ENCODE measurements at regions not wholly inside any gene's neighbourhood (a gene's known extent, or its start where the extent isn't known, plus 50 kb on each side); places are given as distances from the start of the nearest gene placed in this dataset.
"Not testable (repeated sequence)": the region's sequence is repeated elsewhere in the genome, so short reads cannot be mapped to it uniquely, and the experiment has no call there.

GRCh38 chr5:154636786-154637185 is 118.4 kb upstream of the LARP1 start:
- not testable (repeated sequence) for H3K27me3 ChIP-seq (replicated peaks; ENCODE audit: control insufficient read depth, insufficient read depth, low read length); DNase-seq (ENCODE audit: low read depth)
- peaks cover 13% of the 10 kb centered on the region for H3K4me1 ChIP-seq (ENCODE audit: control insufficient read depth, insufficient read depth, low read length)

DNA sequence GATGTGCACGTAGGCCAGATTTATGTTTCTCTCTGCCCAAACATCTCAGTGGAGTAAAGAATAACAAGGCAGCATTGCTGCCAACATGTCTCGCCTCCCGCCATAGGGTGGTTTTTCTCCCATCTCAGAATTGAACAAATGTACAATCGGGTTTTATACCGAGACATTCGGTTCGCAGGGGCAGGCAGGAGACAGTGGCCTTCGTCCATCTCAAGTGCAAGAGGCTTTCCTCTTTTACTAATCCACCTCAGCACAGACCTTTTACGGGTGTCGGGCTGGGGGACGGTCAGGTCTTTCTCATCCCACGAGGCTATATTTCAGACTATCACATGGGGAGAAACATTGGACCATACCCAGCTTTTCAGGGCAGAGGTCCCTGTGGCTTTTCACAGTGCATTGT is 118.9 kb upstream of the LARP1 start:
- H3K27me3 ChIP-seq (replicated peaks; ENCODE audit: control insufficient read depth, insufficient read depth, low read length); H3K36me3 ChIP-seq (ENCODE audit: control insufficient read depth, insufficient read depth, low read length, severe bottlenecking); H3K9ac ChIP-seq (ENCODE audit: low read length); DNase-seq (ENCODE audit: low read depth); H3K9me3 ChIP-seq (ENCODE audit: control insufficient read depth, low read length); H3K4me3 ChIP-seq (ENCODE audit: low read length): not testable (repeated sequence)
- H3K4me1 ChIP-seq (ENCODE audit: control insufficient read depth, insufficient read depth, low read length) = peaks cover 13% of the 10 kb centered on the region

More at GRCh38 chr5:154636786-154637185, 118.4 kb upstream of the LARP1 start:
- H3K9ac ChIP-seq (ENCODE audit: low read length); H3K36me3 ChIP-seq (ENCODE audit: control insufficient read depth, insufficient read depth, low read length, severe bottlenecking); H3K9me3 ChIP-seq (ENCODE audit: control insufficient read depth, low read length); H3K4me3 ChIP-seq (ENCODE audit: low read length): not testable (repeated sequence)

DNA sequence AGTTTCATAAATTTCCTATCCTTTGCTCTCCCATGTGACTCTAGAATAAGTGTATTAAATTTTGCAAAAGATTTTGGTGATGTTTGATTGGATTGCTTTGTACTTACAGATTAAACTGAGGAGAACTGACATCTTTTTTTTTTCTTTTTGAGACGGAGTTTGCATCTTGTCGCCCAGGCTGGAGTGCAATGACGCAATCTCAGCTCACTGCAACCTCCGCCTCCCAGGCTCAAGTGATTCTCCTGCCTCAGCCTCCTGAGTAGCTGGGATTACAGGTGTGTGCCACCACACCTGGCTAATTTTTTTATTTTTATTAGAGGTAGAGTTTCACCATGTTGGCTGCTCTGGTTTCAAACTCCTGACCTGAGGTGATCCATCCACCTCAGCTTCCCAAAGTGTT is 121.4 kb upstream of the LARP1 start:
- H3K9me3 ChIP-seq (ENCODE audit: control insufficient read depth, low read length); DNase-seq (ENCODE audit: low read depth); H3K4me3 ChIP-seq (ENCODE audit: low read length); H3K27me3 ChIP-seq (replicated peaks; ENCODE audit: control insufficient read depth, insufficient read depth, low read length); H3K36me3 ChIP-seq (ENCODE audit: control insufficient read depth, insufficient read depth, low read length, severe bottlenecking); H3K9ac ChIP-seq (ENCODE audit: low read length): not testable (repeated sequence)
- H3K4me1 ChIP-seq (ENCODE audit: control insufficient read depth, insufficient read depth, low read length) = peaks cover 33% of the 10 kb centered on the region

DNA sequence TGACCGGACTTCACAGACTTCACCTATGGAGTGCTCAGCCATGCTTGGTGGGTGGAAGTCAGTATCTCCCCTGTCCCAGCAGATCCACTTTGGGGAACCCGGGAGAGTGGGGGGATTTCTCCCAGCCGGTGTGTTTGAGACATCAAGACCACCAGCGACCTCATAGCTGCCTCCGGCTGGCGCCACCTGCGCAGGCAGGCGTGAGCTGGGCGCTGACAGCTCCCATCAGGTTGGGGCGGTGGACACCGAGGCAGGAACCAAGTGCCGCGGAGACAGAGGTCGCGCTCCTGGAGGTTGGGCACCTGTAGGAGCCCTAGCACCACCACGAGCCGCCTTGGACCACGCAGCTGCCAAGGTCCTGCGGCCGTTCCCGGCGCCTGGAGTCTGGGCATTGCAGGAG is 124.0 kb upstream of the LARP1 start:
- H3K27me3 ChIP-seq (replicated peaks; ENCODE audit: control insufficient read depth, insufficient read depth, low read length) = no peaks in the 10 kb centered on the region
- H3K9me3 ChIP-seq (ENCODE audit: control insufficient read depth, low read length) = no peaks in the 10 kb centered on the region
- no peak overlapping the region for H3K9ac ChIP-seq (ENCODE audit: low read length)
- no peaks in the 10 kb centered on the region for H3K36me3 ChIP-seq (ENCODE audit: control insufficient read depth, insufficient read depth, low read length, severe bottlenecking)
- H3K4me1 ChIP-seq (ENCODE audit: control insufficient read depth, insufficient read depth, low read length) = peaks cover 39% of the 10 kb centered on the region
- DNase-seq (ENCODE audit: low read depth) = no peak
- no peak overlapping the region for H3K4me3 ChIP-seq (ENCODE audit: low read length)

DNA sequence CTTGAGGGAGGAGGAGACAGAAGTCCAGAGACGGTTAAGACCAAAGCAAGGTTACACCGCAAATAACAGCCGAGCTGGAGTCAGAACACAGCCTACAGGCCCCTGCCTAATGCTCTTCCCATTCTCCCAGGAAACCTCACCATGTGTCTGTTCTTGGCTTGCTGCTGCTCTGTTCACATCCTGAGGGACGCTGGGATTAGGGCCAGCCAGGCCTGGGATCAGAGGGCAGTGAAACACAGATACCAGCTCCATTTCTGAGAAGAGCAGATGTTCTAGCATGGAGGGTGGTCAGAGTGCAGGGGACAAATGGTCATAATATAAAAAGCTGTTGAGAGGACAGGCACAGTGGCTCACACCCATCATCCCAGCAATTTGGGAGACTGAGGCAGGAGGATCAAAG is 124.8 kb upstream of the LARP1 start:
- Histone ChIP-seq H3K4me1 (ENCODE audit: control insufficient read depth, insufficient read depth, low read length) (peaks cover 39% of the 10 kb centered on the region), H3K27me3 (replicated peaks; ENCODE audit: control insufficient read depth, insufficient read depth, low read length) (no peaks in the 10 kb centered on the region)

DNA sequence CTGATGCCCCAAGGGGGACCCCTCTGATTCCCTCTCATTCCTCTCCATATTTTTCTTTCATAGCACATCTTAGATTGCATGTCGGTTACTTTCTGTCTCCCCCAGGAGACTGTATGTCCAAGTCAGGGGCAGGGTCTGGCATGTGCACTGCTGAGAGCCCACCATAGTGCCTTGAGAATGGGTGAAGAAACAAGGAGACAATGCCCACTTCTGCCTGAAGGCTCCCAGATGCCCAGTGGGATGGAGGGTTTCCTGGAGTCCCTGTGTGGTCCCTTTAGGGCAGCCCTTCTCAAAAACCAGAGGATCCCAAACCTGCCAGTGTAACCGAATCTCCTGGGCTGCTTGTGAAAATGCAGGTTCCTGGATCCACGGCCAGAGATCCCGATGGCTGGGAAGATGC is 126.5 kb upstream of the LARP1 start:
- Histone ChIP-seq H3K36me3 (ENCODE audit: control insufficient read depth, insufficient read depth, low read length, severe bottlenecking) (no peaks in the 10 kb centered on the region), H3K9ac (ENCODE audit: low read length) (peak overlapping the region; percentile 64), H3K9me3 (ENCODE audit: control insufficient read depth, low read length) (no peaks in the 10 kb centered on the region), H3K4me3 (ENCODE audit: low read length) (peak overlapping the region; percentile 31), H3K4me1 (ENCODE audit: control insufficient read depth, insufficient read depth, low read length) (peaks cover 39% of the 10 kb centered on the region), H3K27me3 (replicated peaks; ENCODE audit: control insufficient read depth, insufficient read depth, low read length) (no peaks in the 10 kb centered on the region)
- DNase-seq (ENCODE audit: low read depth) = no peak

More for the DNA sequence above, 124.8 kb upstream of the LARP1 start:
- H3K4me3 ChIP-seq (ENCODE audit: low read length) = no peak overlapping the region
- DNase-seq (ENCODE audit: low read depth) = no peak
- peak overlapping the region; percentile 54 for H3K9ac ChIP-seq (ENCODE audit: low read length)
- no peaks in the 10 kb centered on the region for H3K36me3 ChIP-seq (ENCODE audit: control insufficient read depth, insufficient read depth, low read length, severe bottlenecking)
- no peaks in the 10 kb centered on the region for H3K9me3 ChIP-seq (ENCODE audit: control insufficient read depth, low read length)

DNA sequence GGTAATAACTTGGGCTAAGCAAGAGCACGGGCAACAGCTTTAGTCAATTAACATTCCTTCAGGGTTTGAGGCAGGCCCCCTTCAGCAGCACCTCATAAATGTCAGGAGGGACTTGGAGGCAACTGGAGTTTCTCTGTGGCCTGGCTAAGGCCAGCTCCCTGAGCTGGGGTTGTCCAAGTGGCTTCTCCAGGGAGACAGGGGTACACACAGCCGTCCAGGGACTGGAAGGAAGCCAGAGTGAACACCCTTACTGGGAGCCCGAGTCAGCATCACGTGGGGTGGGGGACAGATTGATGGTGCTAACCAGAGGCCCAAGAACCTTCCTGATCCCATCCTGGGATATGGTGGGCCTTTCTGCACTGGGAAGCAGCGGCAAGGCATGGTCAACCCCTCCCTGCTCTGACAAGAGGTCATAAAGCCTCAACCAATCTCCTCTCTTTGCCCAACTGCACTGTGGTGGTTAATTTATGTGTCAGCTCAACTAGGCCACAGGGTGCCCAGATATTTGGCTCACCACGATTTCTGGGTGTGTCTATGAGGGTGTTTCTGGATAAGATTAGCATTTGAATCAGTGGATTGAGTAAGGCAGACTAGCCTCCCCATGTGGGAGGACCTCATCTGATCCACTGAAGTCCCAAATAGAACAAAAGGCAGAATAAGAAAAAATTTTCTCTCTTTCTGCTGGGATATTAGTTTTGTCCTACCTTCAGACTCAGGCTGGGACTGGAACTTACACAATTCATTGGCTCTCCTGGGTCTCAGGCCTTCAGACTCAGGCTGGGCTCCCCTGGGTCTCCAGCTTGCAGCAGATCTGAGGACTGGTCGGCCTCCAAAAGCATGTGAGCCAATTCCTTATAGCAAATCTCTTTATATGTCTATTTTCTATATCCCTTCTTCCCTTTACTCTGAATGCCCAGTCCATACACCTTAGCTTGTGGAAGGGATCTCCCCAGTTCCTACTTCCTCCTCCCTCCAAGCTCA is 127.2 kb upstream of the LARP1 start:
- Histone ChIP-seq H3K27me3 (replicated peaks; ENCODE audit: control insufficient read depth, insufficient read depth, low read length) (no peaks in the 10 kb centered on the region), H3K36me3 (ENCODE audit: control insufficient read depth, insufficient read depth, low read length, severe bottlenecking) (no peaks in the 10 kb centered on the region), H3K4me1 (ENCODE audit: control insufficient read depth, insufficient read depth, low read length) (peaks cover 39% of the 10 kb centered on the region), H3K9ac (ENCODE audit: low read length) (peak overlapping the region; percentile 66), H3K9me3 (ENCODE audit: control insufficient read depth, low read length) (no peaks in the 10 kb centered on the region), H3K4me3 (ENCODE audit: low read length) (peak overlapping the region; percentile 31)
- no peak for DNase-seq (ENCODE audit: low read depth)

DNA sequence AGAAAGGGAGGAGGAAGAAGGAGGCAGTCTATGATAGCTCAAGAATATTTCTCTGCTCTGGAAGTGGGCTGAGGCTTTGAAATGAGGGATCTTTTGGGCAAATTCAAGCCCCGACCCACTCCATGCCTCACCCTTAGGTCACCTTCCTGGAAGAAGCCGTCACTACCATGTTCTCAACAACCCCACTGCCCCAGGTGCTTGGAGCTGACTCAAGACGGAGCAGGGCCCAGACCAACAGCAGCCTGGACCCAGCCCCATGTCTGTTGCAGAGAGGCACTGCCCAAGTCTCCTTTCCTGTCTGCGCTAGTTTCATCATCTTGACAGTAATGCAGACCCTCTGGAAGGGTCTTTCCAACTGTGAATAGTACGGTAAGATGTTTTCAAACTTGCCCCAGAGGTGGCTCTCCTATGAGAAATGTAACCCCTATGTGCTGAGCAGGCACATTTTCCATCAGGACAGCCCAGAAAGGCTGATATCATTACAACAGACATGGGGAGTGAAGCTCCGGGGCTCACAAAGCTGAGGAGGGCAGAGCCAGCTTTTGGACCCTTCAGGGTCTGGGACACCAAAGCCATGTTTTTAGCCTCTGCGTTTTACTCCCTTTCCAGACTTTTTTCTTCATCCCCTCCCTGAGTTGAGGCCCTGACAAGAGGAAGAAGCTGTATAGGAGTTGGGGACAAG is 128.2 kb upstream of the LARP1 start:
- no peak for DNase-seq (ENCODE audit: low read depth)
- H3K9ac ChIP-seq (ENCODE audit: low read length) = peak overlapping the region; percentile 66

DNA sequence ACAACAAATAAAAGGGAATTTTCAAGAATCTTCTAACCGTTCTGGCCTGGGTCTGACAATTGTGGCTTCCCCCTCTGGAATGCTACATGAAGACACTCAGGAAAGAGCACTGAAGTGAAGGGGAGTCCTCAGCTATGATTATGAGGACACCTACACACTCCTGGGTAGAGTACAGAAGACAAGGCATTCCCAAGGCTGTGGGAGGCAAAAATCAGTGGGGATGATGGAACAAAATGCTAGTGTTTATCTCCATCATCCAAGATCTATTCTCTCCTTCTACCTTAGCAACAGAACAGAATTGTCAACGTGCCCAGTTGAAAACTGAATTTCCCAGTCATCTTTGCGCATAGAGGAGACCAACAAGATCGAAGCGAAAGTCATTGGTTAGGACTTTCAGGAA is 130.1 kb upstream of the LARP1 start:
- Histone ChIP-seq H3K27me3 (replicated peaks; ENCODE audit: control insufficient read depth, insufficient read depth, low read length) (no peaks in the 10 kb centered on the region), H3K4me3 (ENCODE audit: low read length) (no peak overlapping the region), H3K36me3 (ENCODE audit: control insufficient read depth, insufficient read depth, low read length, severe bottlenecking) (no peaks in the 10 kb centered on the region), H3K9ac (ENCODE audit: low read length) (no peak overlapping the region), H3K4me1 (ENCODE audit: control insufficient read depth, insufficient read depth, low read length) (peaks cover 32% of the 10 kb centered on the region), H3K9me3 (ENCODE audit: control insufficient read depth, low read length) (no peaks in the 10 kb centered on the region)
- no peak for DNase-seq (ENCODE audit: low read depth)

More for the DNA sequence above, 128.2 kb upstream of the LARP1 start:
- Histone ChIP-seq H3K4me3 (ENCODE audit: low read length) (no peak overlapping the region), H3K9me3 (ENCODE audit: control insufficient read depth, low read length) (no peaks in the 10 kb centered on the region), H3K4me1 (ENCODE audit: control insufficient read depth, insufficient read depth, low read length) (peaks cover 39% of the 10 kb centered on the region), H3K36me3 (ENCODE audit: control insufficient read depth, insufficient read depth, low read length, severe bottlenecking) (no peaks in the 10 kb centered on the region), H3K27me3 (replicated peaks; ENCODE audit: control insufficient read depth, insufficient read depth, low read length) (no peaks in the 10 kb centered on the region)

DNA sequence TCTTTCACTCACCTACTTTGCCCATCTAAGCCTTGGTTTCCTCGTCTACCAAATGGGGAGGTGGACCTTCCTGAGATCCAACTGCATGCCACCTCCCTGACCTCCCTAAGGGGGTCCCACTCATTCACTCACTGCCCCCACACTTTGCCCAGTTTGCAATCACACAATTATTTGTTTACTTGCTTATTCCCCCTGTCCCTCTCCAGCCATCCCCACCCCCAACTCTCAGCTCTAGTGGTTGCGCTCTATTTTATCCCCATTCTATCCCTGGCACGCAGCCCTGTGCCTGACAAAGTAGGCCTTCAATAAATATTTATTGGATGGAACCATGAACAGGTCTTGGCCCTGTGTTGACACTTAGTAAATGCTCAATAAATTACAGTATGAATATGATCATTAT is 130.8 kb upstream of the LARP1 start:
- Histone ChIP-seq H3K4me1 (ENCODE audit: control insufficient read depth, insufficient read depth, low read length) (peaks cover 29% of the 10 kb centered on the region), H3K9ac (ENCODE audit: low read length) (no peak overlapping the region), H3K4me3 (ENCODE audit: low read length) (no peak overlapping the region), H3K27me3 (replicated peaks; ENCODE audit: control insufficient read depth, insufficient read depth, low read length) (no peaks in the 10 kb centered on the region), H3K36me3 (ENCODE audit: control insufficient read depth, insufficient read depth, low read length, severe bottlenecking) (no peaks in the 10 kb centered on the region), H3K9me3 (ENCODE audit: control insufficient read depth, low read length) (no peaks in the 10 kb centered on the region)
- DNase-seq (ENCODE audit: low read depth) = no peak

DNA sequence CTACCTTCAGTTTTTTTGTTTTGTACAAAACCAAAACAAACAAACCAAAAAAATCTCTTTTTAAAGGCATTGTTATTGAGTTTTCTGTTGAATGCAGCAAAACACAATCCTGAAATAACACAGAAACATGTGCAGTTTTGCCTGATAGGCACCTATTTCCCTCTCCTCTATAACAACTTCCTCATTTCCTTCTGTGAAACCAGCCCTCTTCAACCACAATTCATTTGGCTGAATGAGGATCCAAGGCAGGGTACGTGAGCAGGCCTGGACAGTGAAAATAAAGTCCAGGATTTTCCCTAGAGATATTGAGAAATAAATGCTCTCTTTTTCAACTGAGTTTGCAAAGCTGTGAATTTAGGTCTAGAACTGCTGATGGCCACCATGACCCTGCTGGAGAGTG is 134.8 kb upstream of the LARP1 start:
- Histone ChIP-seq H3K9me3 (ENCODE audit: control insufficient read depth, low read length) (no peaks in the 10 kb centered on the region), H3K9ac (ENCODE audit: low read length) (no peak overlapping the region), H3K4me1 (ENCODE audit: control insufficient read depth, insufficient read depth, low read length) (peaks cover 4% of the 10 kb centered on the region), H3K4me3 (ENCODE audit: low read length) (no peak overlapping the region), H3K27me3 (replicated peaks; ENCODE audit: control insufficient read depth, insufficient read depth, low read length) (peaks cover 3% of the 10 kb centered on the region), H3K36me3 (ENCODE audit: control insufficient read depth, insufficient read depth, low read length, severe bottlenecking) (no peaks in the 10 kb centered on the region)
- DNase-seq (ENCODE audit: low read depth) = no peak

All from adipocyte (in vitro differentiated cells).